SIG-M5 treated with dmso at 0.1 percent for 504 hours (cell line): ENCODE measurements at regions not wholly inside any gene's neighbourhood (a gene's known extent, or its start where the extent isn't known, plus 50 kb on each side); places are given as distances from the start of the nearest gene placed in this dataset.

Source experiments
- DNase-seq: peaks from one replicate; lab custom pipeline; 2025; ENCODE audit not compliant: unreplicated experiment; lab: John Stamatoyannopoulos, UW

DNA sequence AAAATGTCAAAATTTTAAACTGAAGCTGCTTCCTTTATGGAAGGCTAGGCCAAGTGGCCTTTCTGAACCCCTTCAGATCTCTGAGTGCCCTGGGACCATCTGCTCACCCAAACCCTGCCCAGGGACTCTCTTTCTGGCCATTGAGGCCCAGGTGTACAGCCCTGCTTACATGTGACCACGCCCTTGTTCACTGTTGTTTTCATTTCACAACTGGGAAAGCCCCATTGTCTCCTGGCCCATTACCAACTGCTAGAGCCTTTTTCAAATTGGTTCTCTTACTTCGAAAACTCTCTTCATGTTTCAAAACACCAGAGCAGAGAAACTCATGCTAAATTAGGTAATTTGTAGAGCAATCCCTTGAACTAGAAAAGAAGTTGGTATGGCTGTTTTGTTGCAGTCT is 219.5 kb upstream of the TANK start:
- DNase-seq = no peak

DNA sequence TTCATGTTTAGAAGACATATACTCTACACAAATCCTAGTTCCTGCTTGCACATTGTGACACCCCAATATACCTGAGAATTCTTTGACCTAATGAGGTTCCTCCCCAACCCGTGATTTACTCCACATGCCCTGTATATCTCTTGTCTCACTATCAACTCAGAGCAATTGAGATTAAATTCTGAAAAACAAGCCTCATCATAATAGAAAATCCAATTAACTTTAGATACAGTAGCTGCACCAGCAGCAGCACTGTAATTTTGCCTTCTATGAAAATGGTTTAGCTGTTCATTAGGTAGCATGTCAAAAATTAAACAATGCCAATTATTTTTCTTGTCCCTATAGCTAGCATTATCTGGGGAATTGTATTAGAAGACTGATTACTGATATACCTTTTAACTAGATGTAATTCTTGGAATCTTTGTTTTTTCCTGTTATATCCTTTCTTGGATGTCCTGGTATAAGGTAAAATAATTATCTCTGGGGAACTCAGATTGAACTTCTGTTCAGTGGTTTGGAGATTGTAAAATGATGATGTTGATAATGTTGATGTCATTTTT is 218.9 kb upstream of the TANK start:
- no peak for DNase-seq

DNA sequence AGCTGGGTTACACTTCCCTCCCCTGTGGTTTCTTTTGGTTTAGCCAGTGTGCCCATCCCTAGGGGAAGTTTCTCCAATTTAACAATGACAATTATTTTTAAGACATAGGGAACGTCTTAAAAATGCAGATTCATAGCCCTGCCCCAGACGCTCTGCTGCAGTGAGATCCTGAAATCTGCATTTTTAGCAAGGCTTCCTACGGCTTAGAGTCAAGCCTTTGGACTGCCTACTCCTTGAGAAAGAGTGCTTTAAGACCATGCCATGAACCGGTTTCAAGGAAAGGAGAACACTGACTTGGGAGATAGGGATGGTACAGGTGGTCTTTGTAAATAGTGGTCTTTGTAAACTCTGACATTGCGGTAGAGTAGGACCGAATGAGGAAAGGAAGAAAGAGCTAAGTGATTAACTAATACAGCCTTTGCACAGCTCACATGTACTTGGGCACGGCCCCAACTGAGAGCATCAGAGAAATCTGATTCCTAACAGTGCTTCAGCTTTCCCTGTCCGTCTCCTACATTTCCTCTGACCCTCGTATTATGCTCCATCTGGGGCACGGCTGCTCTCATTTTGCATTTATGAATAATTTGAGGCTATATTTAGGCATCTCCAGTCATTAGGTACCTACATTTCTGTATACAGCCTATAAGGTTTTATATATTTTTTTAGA is 217.6 kb upstream of the TANK start:
- DNase-seq = no peak

DNA sequence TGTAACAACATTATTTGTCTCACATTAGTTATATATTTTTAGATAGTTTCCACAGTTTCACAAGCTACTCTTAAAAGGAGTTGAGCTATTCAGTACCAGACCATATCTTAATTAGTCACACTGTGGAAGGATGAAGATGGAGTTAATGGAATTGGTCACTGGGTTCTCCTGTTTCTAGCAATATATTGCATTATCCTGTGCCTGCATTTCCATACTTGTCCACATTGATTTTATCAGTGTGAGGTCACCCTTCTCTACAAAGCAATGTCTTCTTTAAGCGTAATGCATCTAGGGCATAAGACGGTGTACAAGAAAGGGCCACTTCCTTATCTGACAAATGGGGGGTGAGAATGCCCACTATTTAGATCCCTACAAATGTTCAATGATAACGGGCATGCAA is 216.8 kb upstream of the TANK start:
- no peak for DNase-seq

DNA sequence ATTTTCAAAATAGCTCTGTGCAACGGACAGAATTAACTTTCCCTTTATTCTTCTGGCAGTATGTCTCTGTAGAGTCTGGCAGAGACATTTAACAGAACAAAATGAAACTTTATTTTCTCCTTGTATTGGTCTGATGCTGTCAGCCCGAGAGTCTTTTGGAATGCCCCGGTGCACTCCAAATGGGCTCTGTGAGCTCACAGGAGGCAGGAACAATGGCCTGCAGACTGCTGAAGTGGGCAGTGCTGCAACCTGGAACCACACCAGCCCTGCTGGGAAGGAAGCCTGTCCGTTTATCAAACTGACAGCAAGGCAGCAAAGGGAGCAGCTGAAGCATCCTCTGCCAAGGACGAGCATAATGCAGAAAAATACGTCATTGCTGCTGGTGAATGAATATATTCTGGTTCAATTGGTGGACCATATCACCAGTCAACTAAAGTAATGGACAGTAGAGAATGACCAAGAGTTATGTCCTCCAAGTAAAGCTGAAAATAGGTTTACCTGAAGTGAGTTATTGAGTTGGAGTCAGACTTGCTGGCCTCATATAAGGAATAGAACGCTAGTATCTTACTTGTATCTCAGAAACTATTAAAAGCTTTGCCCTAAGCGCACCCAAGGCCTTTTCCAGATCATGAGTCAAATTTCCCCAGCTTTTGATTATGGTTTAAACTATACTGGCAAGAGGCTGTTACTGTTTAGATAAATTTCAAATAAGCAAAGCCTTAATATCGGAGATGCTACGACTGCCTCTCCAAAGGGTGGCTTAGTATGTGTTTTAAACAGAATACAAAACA is 207.6 kb upstream of the TANK start:
- DNase-seq = no peak

DNA sequence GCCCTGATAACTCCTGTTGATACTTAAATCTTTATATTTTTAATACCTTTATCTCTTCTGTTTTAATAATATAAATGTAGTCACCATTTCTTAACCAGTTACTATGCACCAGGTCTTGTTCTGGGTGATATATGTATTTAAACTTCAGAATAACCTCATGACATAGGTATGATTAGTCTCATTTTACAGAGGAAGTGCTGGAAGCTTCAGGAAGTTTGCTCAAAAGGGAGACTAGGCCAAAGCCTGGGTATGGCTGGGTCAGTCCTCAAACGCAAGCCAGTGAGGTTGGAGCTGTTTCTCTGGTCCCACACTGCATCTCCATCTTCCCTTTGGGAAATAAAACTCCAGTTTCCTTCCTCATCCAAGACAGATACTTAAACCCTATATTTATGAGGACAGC is 204.7 kb upstream of the TANK start:
- no peak for DNase-seq

DNA sequence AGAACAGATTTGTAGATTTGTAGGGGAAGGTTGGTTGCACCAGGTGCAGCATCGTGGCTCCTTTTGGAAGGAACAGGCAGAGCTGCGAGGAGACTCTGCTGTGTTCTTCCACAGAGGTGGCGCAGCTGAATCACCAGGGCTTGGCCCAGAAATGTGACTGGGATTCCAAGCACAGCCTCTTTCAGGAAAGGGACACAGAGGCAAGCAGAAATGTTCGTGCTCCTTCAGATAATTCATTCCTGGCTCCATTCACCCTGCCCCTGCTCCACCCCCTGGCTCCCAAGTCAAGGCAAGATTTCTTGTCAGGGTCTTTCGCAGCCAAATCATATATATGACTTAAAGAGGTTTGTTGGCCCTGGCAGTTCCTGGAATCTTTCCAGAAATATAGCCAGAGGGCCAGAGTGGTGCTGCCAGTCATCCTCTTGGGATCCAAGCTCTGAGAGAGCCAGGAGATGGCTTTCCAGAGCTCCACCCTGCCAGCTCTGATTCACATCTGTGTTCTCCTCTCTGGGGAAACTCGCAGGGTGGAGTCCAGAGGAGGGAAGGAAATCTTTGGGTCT is 203.9 kb upstream of the TANK start:
- no peak for DNase-seq

DNA sequence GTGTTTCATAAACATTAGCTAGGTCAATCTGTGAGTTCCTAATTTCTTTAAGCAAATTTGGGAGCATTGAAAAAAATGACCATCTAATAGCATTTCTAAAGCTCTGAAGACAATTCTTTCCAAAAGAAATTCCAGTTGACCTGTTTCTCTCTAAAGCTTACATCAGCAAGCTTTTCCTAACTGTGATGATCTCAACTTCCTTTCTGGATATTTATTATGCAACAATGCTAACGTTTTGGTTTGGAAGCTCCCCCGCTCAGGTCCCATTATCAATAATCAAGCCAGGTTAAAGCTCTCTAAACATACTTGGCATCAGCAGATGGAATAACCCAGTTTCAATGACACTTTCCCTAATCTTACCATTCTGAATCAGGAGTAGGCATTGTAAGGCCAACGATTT is 196.3 kb upstream of the TANK start:
- no peak for DNase-seq

DNA sequence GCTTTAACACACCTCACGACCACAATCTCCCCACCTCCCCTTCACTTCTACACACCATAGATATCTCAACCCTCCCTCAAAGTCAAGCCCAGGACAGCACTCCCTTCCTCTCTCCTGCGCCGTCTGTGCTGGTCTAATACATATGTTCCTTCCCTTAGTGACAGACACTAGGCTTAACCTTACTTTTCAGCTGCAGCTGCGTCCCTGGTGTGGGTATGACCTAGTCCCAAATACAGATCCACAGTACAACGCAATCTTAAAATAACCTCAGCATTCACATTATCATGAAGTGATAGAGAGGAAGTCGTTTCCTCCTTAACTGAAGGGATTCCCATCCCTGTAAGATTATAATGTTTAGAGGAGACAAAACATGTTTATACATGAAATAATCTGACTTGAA is 192.7 kb upstream of the TANK start:
- no peak for DNase-seq

DNA sequence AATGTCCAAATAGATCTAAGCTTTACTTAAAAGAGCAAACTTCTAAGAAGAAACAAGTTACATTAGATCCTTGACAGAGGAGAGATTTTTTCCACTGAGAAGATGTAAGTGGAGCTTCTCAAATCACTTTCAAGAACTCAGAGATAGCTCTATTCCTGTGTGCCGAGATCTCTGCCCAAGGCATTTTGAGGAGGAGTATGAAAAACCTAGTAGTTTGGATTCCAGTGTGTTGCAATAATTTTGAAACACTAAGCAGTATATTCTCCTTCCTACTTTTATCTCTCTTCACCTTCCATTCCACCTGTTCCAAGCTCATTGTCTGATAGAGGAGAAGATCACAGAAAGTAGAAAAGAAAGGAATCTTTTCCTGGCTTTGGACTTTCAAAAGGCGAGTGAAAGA is 192.0 kb upstream of the TANK start:
- DNase-seq = no peak

DNA sequence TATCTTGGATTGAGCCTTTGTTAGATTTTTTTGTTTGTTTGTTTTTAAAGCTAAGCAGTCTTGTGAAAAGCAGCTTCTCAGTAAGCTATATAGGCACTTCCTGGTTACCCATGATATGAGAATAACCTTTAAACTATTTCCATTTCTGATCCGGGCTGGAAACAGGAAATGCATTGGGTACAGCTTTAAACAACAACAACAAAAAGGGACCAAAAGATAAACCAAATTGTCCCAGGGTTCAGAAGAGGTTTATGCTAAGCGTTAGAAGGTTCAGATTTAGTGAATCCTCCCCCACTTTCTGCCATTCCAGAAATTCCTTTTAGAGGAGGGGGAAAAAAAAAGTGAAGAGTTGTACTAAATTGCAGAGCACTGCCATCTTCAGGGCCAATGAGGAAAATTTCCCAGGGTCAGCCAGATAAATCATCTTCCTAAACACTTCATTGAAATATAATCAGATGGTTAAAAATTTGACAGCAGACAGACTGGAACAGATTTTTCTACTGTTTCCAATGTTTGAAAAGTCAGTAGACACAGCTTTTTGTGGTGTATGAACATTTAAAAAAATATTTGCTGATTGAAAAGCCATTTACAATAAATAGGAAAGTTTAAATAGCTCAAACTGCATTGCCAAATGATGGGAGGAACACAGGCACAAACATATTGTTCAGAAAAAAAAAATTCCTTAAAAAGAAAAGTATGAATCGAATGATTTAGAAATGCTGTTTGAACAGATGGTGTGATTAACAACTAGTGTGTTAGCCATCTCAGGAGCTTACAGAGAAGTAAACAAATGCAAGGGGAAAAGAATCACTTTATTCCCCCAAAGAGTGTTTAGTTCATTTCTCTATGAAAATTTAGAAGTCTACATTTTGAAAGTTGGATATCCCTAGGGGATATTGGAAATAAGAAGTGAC is 189.9 kb upstream of the TANK start:
- DNase-seq = peak; percentile 52

DNA sequence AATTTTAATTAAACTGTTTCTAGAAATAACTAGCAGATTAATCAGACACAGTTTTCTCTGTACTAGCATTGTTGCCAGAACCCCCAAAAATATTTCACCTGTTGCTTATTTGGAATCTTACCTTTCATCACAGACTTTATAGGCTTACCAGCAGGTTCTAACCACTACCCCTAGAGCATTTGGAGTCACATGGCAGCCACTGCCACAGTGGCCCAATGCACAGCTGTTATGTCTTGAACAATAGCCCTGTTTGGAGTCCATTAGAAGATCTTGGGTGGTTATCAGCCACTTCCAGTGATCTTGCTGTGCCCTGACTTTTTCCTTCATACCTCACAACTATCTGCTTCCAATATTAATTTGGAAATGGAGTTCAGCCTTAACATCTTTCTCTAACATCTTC is 186.2 kb upstream of the TANK start:
- no peak for DNase-seq

DNA sequence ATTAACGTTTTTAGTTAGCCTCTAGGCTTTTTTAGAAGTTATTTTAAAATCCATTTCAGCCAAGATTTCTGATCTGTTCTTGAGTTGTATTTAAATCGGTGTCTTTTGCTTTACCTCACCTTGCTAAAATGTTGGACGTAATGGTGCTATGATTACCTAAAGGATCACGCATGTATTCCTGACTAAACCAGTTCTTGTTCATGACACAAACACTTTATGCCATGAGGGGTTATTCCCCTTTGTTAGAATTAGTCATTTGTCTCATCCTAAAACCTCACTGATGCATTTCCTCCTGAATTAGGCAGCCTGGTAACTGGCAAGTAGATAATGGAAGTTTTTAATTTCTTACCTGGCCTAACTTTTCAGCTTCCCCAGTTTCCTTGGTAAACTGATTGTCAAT is 185.4 kb upstream of the TANK start:
- DNase-seq = no peak

DNA sequence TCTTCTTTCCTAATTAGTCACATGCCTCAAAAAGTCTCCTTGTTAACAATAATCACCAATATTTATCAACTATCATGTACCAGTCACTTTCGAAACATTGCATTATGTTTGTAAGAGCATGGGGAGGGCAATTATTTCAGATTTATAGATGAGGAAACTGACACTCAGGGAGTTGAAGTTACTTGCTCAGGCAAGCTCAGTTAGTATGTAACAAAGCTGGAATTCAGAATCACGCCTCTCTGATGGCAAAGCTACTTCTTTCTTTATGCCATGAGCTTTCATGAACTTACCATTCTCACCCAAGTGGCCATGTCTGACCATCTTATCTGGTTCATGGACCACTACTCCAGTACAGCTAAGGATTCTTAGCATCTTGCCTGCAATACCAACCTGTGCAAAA is 183.4 kb upstream of the TANK start:
- no peak for DNase-seq

DNA sequence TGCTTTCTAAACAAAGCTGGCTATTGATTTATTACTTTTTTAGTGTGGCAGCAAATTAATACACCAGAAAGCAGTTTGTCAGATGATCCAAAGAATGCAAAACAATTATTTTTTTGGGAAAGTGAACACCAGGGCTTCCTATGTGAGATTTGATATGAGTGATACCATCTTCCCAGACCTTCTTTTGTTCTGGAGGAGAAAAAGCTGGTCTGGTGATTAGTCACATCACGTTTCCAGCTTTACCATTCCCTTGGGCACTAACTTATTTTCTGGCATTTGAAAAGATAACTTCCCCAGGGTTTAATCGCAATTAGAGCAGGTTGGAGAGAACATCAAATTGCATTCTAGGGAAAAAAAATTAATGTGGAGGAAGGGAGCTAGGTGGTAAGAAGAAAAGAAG is 182.9 kb upstream of the TANK start:
- DNase-seq = no peak

DNA sequence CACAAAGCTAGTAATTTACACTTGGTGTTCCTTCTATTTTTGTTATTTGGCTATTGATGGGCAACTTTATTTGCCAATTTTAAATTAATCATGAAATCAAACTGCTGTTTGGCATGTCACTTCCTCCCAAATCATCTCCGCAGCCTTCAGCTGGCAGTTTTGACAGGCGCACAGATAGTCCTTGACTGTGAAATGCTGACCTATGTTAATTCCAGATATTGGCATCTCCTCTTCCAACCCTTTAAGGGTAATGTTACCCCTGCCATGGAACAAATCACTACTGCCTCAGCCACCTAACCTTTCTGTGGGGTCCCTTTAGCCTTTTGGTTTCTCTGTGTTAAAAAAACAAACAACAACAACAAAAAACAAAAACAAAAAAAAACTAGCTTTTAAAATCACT is 182.4 kb upstream of the TANK start:
- no peak for DNase-seq

DNA sequence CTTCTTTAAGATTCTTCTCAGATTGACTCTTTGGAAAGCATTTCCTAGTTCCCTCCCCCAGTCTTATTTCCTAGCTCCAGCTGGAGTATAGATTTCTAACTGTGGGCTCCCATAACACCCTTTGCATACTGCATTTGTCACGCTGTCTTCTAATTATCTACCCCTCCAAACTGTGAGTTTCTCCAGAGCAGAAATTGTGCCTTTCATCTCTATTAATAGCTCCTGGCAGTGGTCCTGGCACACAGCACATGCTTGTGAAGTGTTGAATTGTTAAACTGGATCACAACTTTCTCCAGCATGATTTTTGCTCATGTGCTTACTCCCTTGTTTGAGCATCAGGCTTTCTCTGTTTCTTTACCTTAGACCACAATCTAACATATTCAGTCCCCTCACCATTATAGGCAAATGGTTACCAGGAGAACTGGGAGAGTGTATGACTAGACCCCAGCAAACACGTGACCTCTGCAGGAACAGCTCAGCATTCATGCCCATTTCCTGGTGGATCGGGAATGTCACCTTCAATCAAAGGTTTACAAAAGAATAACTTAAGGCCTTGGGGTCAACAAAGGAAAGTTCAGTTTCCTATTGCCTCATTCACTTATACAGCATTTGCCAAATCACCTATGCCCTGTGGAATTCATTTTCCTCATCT is 175.7 kb upstream of the TANK start:
- DNase-seq = no peak

DNA sequence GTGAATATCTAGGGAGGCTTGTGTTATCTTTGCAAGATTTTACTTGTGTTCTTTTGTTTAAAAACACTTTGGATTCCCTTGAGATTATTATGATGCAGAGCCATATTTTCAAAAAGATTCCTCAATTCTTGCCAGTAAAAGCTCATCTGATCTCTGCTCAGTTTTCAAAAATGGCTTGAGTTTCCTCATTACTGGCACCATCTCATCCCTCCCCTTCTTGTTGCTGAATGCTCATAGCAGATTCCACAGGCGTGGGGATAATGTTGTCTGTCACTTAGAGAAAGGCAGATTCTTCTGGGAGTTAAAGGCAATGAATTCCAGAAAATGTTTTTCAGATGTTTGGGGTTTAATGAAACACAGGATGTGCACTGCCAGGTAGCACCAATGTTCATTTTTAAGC is 170.4 kb upstream of the TANK start:
- no peak for DNase-seq

DNA sequence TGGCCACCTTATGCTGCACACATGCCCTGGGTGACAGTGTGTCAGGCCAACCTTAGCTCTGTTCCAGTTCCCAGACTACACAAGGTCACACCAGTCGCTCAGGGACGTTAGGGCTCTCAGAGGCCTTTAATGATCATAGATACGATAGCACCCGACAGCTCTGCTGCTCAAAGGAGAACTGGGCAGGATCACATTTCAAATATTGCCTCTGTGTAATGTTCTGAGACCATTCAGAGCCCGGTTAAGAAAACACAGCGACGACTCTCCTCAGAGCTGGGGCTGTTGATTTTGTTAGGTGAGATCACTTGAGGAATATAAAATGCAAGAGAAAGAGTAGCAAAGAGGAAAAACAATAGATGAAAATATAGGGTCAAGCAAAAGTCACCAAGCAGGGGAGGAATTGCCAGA is 166.6 kb upstream of the TANK start:
- no peak for DNase-seq

DNA sequence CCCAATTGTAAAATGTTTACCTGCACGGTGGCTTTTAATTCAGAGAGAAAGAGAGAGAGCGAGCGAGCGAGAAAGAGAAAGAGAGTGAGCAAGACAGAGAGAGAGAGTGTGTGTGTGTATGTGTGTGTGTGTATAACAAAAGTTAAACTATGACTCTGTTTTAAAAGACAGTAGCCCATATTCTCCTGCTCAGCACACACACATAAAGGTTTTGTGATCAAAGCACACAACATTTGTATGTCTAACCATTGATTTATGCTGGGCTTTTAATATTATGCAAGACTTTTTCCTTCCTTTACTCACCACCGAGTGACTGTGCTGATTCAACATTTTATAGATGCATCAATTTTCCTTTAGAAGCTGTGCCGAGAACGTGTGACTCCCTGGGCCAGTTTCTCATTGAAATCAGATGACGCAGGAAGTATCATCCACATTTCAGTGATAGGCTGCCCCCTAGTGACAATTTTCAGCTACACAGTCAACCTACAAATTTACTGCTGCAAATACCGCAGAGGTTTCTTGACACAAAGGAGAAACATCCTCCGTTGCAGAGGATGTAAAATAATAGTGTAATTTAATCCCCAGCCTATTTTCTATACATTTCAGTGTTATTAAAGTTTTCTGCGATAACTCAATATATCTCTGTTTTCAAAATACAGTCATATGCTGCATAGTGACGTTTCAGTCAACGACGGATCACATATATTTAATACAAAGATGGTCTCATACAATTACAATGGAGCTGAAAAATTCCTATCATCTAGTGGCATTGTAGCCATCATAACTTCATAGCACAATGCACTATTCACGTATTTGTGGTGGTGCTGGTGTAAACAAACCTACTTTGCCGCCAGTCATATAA is 165.9 kb upstream of the TANK start:
- DNase-seq = peak; percentile 77
